HG02588 (cell line): ENCODE measurements at regions not wholly inside any gene's neighbourhood (a gene's known extent, or its start where the extent isn't known, plus 50 kb on each side); places are given as distances from the start of the nearest gene placed in this dataset.
"Not testable (repeated sequence)": the region's sequence is repeated elsewhere in the genome, so short reads cannot be mapped to it uniquely, and the experiment has no call there.

Experiments used
- ATAC-seq: cut with Tn5 transposase; IDR thresholded peaks from one replicate; pipeline ENCODE4 v1.9.1; 2021; ENCODE audit warnings: mild to moderate bottlenecking, moderate library complexity; ENCODE audit not compliant: unreplicated experiment

GRCh38 chr10:33796680-33797079, 462.2 kb upstream of the NRP1 start:
- no peak for ATAC-seq

DNA sequence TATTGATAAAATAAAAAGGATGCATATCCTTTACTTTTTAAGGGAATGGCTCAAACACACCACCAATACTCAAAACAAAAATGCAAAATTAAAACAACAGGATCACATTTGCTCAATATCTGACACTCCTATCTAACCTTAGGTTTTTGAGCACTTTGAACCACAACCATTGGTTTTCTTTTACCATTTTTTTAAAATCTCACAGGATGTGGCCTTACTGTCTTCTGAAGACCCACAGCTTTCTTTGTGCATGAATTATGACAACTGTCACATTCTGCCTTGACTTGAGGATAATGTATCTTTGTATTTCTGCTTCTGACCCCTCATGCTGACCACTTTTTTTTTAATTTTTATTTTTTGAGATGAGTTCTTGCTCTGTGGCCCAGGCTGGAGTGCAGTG, 461.1 kb upstream of the NRP1 start:
- ATAC-seq: no peak

- no peak for ATAC-seq
These were observed 460.0 kb upstream of the NRP1 start for GRCh38 chr10:33794460-33794859.

- no peak for ATAC-seq
These were observed 459.3 kb upstream of the NRP1 start for GRCh38 chr10:33793793-33794192.

DNA sequence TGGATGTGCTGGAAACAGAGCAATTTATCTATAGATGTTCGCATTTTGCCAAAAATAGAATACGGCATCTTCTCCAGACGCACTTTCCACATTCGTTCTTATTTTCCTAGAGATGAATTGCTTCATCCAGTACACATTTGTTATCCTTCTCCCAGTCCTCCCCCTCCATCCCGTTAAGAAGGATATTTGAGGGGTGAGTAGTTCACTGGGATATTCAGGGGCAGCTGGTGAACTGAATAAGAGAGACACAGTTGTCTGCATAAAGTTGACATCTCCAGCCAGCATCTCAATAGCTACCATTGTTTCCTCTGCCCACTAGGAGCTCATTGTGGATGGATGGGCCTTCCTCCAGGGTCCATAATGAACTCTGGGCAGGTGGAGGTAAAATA, 456.8 kb upstream of the NRP1 start:
- no peak for ATAC-seq

DNA sequence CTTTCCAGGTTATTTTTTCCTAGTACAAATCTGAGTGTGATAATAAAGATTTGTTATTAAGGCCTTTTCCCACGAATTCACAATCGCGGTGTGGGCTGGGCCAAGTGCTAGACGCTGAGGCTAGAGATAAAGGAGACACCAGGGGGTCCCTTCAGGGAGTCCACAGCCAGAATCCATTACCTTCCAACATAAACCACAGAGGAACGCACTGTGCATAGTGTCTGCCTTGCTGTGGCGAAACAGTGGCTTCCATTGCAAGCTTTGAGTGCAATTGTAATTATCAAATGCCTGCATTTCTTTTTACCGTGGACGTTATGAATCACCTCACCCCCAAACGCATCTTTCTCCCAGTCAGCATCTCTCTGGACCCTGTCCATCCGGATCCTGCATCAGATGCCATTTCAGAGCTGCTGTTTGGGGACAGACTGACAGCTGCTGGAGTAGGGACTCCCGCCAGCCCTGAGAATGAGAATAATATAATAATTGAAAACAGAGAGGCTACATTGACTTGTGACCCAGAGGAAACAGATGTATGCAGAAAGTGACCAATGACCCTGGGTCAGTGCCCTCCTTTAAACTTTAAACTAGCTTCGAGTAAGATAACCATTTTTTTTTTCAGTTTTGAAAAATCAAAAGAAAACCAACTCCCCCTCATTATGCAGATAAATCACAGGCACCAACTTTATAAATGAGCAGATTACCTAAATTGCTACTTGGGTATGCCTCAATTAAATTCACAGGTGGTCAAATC, 456.2 kb upstream of the NRP1 start:
- no peak for ATAC-seq

DNA sequence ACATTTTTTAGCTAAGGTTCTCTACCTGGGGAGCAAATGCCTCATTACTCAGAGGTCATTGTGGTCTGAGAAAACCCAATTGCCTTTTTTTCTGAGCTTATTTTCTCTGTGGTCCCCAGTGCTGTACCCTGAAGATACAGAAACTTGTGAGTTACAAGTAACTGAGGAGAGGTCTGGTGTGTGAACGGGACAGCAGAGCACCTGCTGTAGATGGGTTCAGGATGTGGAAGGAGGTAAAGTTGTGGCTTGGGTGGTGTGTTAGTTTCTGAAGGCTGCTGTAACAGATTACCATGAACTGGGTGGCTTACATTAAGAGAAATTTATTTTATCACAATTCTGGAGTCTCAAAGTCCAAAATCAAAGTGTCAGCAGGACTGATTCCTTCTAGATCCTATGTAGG, 449.1 kb upstream of the NRP1 start:
- ATAC-seq: no peak

- no peak for ATAC-seq
These were observed 448.6 kb upstream of the NRP1 start for GRCh38 chr10:33783078-33783477.

GRCh38 chr10:33781606-33782395, 447.3 kb upstream of the NRP1 start:
- ATAC-seq: no peak

DNA sequence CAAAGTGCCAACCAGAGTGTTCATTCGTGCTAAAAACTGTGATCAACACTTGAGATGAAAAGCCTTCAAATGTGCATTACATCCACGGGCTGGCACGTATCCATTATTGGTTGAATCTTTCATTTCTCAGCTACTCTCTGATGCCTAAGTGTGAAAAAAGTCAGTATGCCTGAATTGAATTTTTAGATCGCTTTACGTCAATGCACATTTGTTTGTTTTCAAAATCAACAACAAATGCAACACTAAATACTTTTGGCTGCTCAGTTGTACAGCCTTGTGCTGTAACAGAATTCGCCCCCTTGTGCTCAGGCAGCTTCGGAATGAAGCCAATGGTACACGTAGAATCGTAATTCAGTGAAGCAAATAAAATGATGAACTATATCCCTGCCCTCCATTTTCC, 446.5 kb upstream of the NRP1 start:
- no peak for ATAC-seq

DNA sequence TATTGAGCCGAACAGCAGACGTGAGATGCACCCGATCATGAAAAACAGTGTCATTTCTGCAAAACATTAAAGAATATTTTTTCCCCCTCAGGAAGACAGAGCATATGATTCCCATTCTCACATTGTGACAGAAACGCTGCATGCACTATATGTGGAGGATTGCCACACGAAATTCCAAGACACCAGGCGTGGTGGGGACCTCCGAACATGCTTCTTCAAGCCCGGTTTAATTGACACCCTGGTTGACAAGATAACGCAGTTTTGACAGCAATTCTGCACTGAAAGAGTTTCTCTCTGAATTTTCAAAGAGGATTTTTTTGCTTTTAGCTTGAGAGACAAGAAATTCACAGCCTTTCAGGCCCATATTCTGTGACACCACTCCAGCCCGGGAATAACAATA, 442.8 kb upstream of the NRP1 start:
- no peak for ATAC-seq

DNA sequence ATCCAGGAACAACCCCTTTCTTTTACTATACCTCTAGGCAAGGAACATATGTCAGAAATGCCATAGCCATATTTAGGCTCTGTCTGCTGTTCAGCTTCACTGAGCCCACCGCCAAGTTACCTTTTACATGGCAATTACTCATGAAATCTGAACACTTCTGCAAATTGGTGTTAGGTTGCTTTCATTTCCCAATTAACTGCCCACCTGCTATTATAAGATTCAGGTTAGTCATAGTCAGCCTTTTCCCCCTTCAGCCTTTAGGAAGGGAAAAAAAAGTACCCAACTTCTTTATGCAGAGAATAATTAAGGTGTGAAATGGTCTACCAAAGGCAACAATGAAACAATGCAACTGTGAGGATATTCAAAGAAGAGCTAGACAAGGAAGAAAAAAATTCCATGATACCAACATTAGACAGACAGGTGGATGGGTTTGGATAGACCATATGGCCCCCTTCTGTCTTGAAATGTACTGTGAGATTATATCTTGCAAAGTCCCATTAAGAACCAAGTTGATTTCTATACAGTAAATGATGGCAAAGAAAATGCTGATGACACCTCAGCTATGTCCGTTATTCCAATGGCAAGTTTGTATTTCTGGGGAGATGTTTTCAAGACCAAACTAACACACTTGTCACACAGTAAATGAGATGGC, 442.1 kb upstream of the NRP1 start:
- no peak for ATAC-seq

GRCh38 chr10:33774857-33775256, 440.4 kb upstream of the NRP1 start:
- ATAC-seq: no peak

GRCh38 chr10:33773886-33774480, 439.5 kb upstream of the NRP1 start:
- ATAC-seq: no peak

DNA sequence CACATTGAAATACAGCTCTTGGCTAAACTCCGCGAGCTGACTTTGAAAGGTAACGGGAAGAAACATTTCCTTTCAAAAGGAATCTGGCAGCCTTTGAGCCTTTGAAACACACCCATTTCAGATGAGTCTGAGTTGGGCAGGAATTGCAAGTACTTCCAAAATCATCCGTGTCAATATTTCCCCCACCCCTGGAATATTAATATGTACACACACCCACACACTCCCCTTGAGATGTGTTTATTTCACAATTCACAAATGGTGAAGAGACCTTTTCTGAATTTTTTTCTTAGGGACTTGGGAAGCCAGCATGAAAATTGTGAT, 438.7 kb upstream of the NRP1 start:
- no peak for ATAC-seq

DNA sequence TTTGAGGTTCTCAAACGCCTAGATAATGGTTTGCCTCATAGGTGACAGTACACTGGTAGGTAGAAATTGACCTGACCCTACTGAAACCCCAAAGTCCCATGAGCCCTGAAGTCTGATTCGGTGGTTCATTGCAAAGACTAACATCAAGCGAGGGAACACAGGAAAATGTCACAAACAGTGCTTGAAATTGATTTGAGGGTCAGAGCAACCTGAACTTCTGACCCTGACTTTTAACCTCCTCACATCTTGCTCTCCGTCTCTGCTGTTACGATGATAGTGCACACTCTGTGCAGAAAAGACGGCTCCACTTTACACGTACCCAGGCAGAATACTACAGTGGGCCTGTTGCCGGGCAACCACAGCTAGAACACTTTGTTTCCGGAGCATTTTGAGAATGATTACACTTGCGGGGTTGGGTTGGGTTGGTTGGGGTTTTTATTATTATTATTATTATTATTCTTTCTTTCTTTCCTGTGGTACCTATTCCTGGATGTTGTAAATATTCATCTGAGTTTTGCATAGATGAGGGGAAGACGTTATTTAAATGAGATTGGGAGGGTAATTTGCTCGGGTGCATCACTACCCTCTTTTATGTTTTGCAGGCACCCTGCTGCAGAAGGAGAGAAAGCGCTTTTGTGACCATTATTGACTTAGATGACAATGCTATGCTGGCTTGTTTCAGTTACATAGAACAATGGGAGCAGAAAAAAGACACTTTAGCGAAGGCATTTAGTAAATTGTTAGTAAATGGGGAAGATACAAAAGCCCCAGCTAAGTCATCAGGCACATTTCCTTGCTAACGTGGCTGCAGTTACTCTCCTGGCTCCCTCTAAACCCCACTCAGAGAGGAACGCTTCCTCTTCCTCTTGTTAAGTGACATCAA, 438.1 kb upstream of the NRP1 start:
- no peak for ATAC-seq

DNA sequence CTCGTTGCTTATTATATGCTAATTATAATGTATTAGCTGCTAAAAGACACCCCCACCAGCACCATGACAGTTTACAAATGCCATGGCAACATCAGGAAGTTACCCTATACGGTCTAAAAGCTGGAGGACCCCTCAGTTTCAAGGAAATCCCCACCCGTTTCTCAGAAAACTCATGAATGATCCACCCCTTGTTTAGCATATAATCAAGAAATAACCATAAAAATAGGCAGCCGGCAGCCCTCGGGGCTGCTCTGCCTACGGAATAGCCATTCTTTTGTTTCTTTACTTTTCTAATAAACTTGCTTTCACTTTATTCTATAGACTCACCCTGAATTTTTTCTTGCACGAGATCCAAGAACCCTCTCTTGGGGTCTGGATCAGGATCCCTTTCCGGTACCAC, 437.4 kb upstream of the NRP1 start:
- not testable (repeated sequence) for ATAC-seq

DNA sequence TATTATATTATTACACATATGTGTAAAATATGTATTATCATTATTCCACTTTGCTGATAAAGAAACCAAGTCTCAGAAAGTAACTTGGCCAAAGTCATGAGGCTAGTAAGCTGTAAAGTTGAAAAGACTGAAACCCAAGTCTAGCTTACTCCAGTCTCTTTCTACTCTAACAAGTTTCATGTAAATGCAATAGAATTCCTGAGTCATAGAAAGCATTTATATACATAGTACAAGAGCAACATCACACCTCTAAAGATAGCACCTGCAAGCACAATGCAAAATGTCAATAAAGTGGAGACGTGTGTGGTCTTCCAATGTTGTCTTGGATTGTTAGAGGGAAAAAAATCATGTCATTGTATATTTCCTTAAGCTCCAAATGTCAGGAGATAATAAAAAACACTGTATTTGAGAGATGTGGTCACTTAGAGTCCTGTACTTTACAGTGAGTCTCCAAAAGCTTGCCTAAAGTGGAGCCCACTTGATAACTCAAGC, 430.3 kb upstream of the NRP1 start:
- no peak for ATAC-seq

GRCh38 chr10:33760056-33760943, 425.8 kb upstream of the NRP1 start:
- ATAC-seq: no peak

DNA sequence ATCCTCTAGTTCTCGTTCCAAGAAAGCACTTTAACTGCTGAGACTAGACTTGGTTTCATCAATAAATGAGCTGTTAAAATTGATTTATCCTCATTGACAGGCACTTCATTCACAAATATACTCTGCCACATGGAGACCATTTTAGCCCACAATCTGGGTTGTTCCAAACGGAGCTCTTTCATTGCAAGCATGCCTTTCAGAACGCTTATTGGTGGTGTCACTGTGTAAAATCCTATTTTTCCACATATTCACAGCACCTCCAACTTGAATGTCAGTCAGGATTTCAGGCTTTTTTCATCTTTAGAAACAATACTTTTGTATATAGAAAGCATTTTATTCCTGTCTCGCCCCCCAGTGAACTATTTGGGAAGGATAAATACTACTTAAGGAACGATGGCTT, 424.7 kb upstream of the NRP1 start:
- no peak for ATAC-seq
